WERI-Rb-1 (cell line): ENCODE measurements at regions not wholly inside any gene's neighbourhood (a gene's known extent, or its start where the extent isn't known, plus 50 kb on each side); places are given as distances from the start of the nearest gene placed in this dataset.

Experiments used
- DNase-seq: peaks from one replicate; pipeline ENCODE4 v3.0.0-alpha.2; 2020
- H3K27ac ChIP-seq: fragments of 250-450 bp; sonication (Bioruptor Pico); 2 replicates; pipeline ENCODE4 v1.5.1; 2020; ENCODE audit warnings: mild to moderate bottlenecking, moderate library complexity
- H3K27me3 ChIP-seq: fragments of 250-450 bp; sonication (Bioruptor Pico); 2 replicates; pipeline ENCODE4 v1.5.1; 2021; ENCODE audit warnings: mild to moderate bottlenecking, low read depth, moderate library complexity; ENCODE audit not compliant: insufficient read depth, severe bottlenecking
- H3K36me3 ChIP-seq: fragments of 250-450 bp; sonication (Bioruptor Pico); 2 replicates; pipeline ENCODE4 v1.5.1; 2020; ENCODE audit warnings: mild to moderate bottlenecking, moderate library complexity
- H3K4me3 ChIP-seq: 2 replicates; pipeline ENCODE4 v1.5.1; 2011; ENCODE audit warnings: low read depth, mild to moderate bottlenecking, control low read depth, low read length
- H3K9me3 ChIP-seq: fragments of 250-450 bp; sonication (Bioruptor Pico); 2 replicates; pipeline ENCODE4 v1.5.1; 2021; ENCODE audit warnings: mild to moderate bottlenecking, moderate library complexity; ENCODE audit not compliant: severe bottlenecking
- TF ChIP-seq, protein P1 (sequence below): IDR thresholded peaks from 2 replicates; pipeline ENCODE4 v1.5.1; 2011; ENCODE audit warnings: low read depth, mild to moderate bottlenecking, control low read depth, inconsistent platforms, low read length

DNA sequence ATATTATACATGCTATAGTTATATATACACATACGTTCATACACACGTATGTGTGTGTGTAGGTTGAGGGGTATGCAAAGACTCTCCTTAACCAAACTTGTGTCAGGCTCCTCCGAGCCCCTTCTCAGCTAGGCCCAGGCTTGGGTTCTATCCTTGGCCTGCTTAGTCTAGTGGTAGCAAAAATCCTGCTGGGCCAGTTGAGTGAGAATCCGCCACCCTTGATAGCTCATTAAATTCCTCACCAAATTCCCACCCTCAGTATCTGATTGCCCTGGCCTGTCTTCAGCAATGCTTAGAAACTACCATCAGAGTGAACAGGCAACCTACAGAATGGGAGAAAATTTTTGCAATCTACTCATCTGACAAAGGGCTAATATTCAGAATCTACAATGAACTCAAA lies 126.5 kb downstream of the TSN start:
- TF ChIP-seq, protein P1, sequence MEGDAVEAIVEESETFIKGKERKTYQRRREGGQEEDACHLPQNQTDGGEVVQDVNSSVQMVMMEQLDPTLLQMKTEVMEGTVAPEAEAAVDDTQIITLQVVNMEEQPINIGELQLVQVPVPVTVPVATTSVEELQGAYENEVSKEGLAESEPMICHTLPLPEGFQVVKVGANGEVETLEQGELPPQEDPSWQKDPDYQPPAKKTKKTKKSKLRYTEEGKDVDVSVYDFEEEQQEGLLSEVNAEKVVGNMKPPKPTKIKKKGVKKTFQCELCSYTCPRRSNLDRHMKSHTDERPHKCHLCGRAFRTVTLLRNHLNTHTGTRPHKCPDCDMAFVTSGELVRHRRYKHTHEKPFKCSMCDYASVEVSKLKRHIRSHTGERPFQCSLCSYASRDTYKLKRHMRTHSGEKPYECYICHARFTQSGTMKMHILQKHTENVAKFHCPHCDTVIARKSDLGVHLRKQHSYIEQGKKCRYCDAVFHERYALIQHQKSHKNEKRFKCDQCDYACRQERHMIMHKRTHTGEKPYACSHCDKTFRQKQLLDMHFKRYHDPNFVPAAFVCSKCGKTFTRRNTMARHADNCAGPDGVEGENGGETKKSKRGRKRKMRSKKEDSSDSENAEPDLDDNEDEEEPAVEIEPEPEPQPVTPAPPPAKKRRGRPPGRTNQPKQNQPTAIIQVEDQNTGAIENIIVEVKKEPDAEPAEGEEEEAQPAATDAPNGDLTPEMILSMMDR, result no peak
- Histone ChIP-seq H3K27me3 (no peaks in the 10 kb centered on the region), H3K36me3 (no peaks in the 10 kb centered on the region), H3K4me3 (no peak overlapping the region), H3K27ac (no peak overlapping the region), H3K9me3 (no peaks in the 10 kb centered on the region)
- DNase-seq, result no peak

DNA sequence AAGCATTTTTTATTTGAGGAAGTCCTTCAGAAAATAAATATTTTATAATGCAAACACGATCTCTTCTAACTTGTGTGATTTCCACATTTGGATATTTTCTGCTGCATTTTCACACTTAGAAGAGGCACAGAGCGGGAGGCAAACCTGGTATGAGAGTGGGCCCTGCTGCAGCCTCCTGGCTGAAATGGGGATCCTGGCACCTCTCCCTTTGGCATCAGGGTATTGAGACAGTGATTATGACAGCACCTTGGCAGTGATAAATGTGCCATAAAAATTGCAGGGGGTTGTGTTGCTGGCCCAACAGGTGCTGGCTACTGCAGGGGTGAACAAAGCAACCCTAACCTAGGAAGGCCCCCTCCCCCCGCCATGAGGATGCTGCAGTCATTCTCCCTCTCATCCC lies 128.6 kb downstream of the TSN start:
- Histone ChIP-seq H3K27ac (no peak overlapping the region), H3K27me3 (no peaks in the 10 kb centered on the region), H3K4me3 (no peak overlapping the region), H3K36me3 (no peaks in the 10 kb centered on the region), H3K9me3 (no peaks in the 10 kb centered on the region)
- TF ChIP-seq, protein P1, result no peak
- no peak for DNase-seq

DNA sequence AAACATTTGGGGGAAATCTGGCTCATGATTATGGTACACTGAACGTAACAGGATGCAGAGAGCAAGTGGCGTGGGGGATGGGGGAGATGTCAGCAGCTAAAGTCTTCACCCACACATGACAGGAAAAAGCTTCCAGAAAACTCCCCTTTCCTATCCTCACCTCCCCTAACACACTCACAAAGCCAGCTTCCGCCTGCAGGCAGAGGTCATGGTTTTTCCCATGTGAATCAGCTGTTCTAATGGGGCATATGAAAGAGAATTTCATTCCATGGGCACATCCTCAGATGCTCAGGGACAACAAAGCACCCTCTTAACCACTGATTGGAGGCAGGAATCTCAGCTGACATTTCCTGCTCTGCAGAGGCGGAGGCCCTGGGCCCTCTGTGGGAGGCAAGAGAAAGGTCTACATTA lies 129.1 kb downstream of the TSN start:
- Histone ChIP-seq H3K36me3 (no peaks in the 10 kb centered on the region), H3K27me3 (no peaks in the 10 kb centered on the region), H3K9me3 (no peaks in the 10 kb centered on the region), H3K4me3 (no peak overlapping the region), H3K27ac (no peak overlapping the region)
- DNase-seq, result no peak
- TF ChIP-seq, protein P1, result no peak

DNA sequence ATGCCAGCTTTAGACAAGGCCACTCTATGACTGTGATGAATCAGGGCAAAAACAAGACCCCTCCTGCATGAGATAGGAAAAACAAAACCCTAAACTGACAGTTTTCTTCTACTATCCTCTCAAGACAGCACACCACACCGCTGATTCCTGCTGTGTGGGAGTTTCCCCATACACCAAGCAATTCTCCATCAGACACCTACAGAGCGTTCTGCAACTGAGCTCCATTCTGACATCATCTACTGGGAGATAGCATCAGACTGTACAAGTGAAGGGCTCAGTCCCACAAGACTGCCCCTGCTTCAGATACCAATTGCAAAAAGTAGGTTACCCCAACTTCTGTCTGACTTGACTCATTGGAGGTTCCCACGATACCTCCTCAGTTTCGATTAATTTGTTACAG lies 130.6 kb downstream of the TSN start:
- H3K4me3 ChIP-seq, result no peak overlapping the region
- DNase-seq, result no peak
- no peaks in the 10 kb centered on the region for H3K27me3 ChIP-seq
- H3K9me3 ChIP-seq, result no peaks in the 10 kb centered on the region
- TF ChIP-seq, protein P1, result no peak
- no peak overlapping the region for H3K27ac ChIP-seq
- H3K36me3 ChIP-seq, result no peaks in the 10 kb centered on the region

DNA sequence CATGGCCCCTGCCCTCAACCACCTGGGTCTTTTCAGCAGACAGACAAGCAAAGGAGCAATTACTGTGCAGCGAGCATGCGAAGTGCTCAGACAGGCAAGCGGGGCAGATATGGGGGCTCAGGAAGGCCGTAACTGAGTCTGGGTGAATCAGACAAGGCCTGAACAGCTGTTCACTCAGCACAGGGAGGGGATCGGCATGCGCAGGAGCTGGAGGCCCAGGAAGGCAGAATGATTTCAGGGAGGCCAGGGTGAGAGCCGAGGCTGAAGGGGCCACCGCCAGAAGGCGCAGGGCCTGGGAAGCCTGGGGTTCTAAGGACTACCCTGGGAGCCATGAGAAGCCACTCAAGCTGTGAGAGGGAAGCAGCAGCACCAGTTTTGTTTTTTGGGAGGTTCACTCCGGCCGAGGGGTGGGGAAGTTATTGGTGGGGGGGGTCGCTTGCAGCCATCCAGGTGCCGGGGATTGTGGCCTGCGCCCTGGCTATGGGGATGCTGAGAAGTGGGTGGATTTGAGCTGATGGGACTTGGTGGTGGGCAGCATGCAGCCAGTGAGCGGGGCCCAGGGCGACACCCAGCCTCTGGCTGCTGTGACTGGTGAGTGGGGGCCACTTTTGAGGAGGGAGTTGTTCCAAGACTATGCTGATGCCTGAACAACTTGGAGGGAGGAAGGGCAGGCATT lies 132.2 kb downstream of the TSN start:
- Histone ChIP-seq H3K9me3 (no peaks in the 10 kb centered on the region), H3K4me3 (no peak overlapping the region), H3K27ac (no peak overlapping the region), H3K36me3 (no peaks in the 10 kb centered on the region), H3K27me3 (no peaks in the 10 kb centered on the region)
- DNase-seq, result peak; percentile 63
- TF ChIP-seq, protein P1, result no peak

DNA sequence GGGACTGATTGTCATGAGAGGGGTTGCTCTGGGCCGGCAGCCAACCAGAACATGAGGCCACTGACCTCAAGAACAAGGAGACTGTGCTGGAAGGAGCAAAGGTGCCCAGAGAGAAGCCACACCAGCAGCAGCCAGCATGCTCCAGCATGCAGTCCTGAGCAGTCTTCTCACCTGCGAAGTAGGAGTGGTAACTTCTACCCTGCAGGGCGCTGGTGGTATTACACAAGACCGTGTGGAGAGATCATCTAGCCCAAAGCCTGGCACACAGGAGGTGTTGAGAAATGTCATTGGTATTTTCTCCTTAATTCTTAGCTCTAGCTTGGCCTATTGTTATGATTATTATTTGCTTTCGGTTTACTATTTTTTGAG lies 132.7 kb downstream of the TSN start:
- Histone ChIP-seq H3K27ac (no peak overlapping the region), H3K27me3 (no peaks in the 10 kb centered on the region)
- DNase-seq, result peak; percentile 53

More for the DNA sequence above, 132.7 kb downstream of the TSN start:
- Histone ChIP-seq H3K9me3 (no peaks in the 10 kb centered on the region), H3K4me3 (no peak overlapping the region), H3K36me3 (no peaks in the 10 kb centered on the region)
- TF ChIP-seq, protein P1, result peak; percentile 57
